HG03175 (cell line): ENCODE measurements at regions not wholly inside any gene's neighbourhood (a gene's known extent, or its start where the extent isn't known, plus 50 kb on each side); places are given as distances from the start of the nearest gene placed in this dataset.
A peak's percentile ranks its signal among the peaks of the same experiment; 100 is the strongest.

Experiments
- ATAC-seq: cut with Tn5 transposase; IDR thresholded peaks from one replicate; pipeline ENCODE4 v1.9.1; 2021; ENCODE audit warnings: mild to moderate bottlenecking, moderate library complexity; ENCODE audit not compliant: unreplicated experiment

GRCh38 chr5:54624805-54625568 is 107.4 kb downstream of the SNX18 start:
- no peak for ATAC-seq

GRCh38 chr5:54621709-54622108 is 104.2 kb downstream of the SNX18 start:
- no peak for ATAC-seq

GRCh38 chr5:54621048-54621447 is 103.5 kb downstream of the SNX18 start:
- ATAC-seq, result no peak

GRCh38 chr5:54620141-54620933 is 102.8 kb downstream of the SNX18 start:
- no peak for ATAC-seq

GRCh38 chr5:54619731-54620130 is 102.2 kb downstream of the SNX18 start:
- no peak for ATAC-seq

GRCh38 chr5:54616518-54617220 is 99.1 kb downstream of the SNX18 start:
- no peak for ATAC-seq

GRCh38 chr5:54616031-54616430 is 98.5 kb downstream of the SNX18 start:
- ATAC-seq, result no peak

GRCh38 chr5:54615381-54615780 is 97.8 kb downstream of the SNX18 start:
- no peak for ATAC-seq

GRCh38 chr5:54612711-54613110 is 95.2 kb downstream of the SNX18 start:
- ATAC-seq, result no peak

- ATAC-seq, result no peak
These were observed 93.9 kb downstream of the SNX18 start for GRCh38 chr5:54611290-54611951.

GRCh38 chr5:54610197-54610944 is 92.8 kb downstream of the SNX18 start:
- ATAC-seq, result peak; percentile 98

GRCh38 chr5:54608423-54609085 is 91.0 kb downstream of the SNX18 start:
- no peak for ATAC-seq

GRCh38 chr5:54607006-54607405 is 89.4 kb downstream of the SNX18 start:
- no peak for ATAC-seq

- no peak for ATAC-seq
These were observed 85.8 kb downstream of the SNX18 start for GRCh38 chr5:54603372-54603771.

GRCh38 chr5:54602475-54602874 is 84.9 kb downstream of the SNX18 start:
- ATAC-seq, result no peak

- no peak for ATAC-seq
These were observed 84.1 kb downstream of the SNX18 start for GRCh38 chr5:54601411-54602230.
